ENCODE measurements at regions not wholly inside any gene's neighbourhood (a gene's known extent, or its start where the extent isn't known, plus 50 kb on each side); places are given as distances from the start of the nearest gene placed in this dataset.

DNA sequence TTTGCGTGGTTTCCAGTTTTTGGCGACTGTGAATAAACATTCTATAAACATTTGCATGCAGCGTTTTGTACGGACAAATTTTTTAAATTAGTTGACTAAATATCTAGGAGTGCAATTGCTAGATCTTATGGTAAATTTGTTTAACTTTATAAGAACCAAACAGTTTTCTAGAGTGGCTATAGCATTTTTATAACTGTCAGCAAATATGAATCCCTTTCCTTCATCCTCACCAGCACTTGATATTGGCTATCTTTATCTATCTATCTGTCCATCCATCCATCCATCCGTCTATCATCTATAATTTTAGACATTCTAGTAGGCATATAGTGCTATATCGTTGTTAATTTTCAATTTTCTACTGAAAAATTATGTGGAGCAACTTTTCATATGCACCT is 158.4 kb upstream of the CHRNA7 start:
- TF ChIP-seq, protein P1, sequence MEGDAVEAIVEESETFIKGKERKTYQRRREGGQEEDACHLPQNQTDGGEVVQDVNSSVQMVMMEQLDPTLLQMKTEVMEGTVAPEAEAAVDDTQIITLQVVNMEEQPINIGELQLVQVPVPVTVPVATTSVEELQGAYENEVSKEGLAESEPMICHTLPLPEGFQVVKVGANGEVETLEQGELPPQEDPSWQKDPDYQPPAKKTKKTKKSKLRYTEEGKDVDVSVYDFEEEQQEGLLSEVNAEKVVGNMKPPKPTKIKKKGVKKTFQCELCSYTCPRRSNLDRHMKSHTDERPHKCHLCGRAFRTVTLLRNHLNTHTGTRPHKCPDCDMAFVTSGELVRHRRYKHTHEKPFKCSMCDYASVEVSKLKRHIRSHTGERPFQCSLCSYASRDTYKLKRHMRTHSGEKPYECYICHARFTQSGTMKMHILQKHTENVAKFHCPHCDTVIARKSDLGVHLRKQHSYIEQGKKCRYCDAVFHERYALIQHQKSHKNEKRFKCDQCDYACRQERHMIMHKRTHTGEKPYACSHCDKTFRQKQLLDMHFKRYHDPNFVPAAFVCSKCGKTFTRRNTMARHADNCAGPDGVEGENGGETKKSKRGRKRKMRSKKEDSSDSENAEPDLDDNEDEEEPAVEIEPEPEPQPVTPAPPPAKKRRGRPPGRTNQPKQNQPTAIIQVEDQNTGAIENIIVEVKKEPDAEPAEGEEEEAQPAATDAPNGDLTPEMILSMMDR (IDR thresholded peaks at IDR 0.05; ENCODE audit: poor library complexity), result no peak
- TF ChIP-seq EZH2 (IDR thresholded peaks at IDR 0.05; ENCODE audit: borderline replicate concordance), result no peak

Measured in hepatocyte (in vitro differentiated cells).